Activated T-helper 1 cell treated with anti-CD3 and anti-CD28 coated beads, Interleukin-2, amount 50 U/mL, for 16 hours (primary cell): ENCODE measurements at regions not wholly inside any gene's neighbourhood (a gene's known extent, or its start where the extent isn't known, plus 50 kb on each side); places are given as distances from the start of the nearest gene placed in this dataset.
A peak's percentile ranks its signal among the peaks of the same experiment; 100 is the strongest.
"Not testable (repeated sequence)": the region's sequence is repeated elsewhere in the genome, so short reads cannot be mapped to it uniquely, and the experiment has no call there.

Experiments
- DNase-seq, 2 donors: peaks; one replicate each; pipeline ENCODE4 v3.0.0-alpha.2; 2020; ENCODE audit warnings: low read depth in 1 of 2, low spot score in 1 of 2

DNA sequence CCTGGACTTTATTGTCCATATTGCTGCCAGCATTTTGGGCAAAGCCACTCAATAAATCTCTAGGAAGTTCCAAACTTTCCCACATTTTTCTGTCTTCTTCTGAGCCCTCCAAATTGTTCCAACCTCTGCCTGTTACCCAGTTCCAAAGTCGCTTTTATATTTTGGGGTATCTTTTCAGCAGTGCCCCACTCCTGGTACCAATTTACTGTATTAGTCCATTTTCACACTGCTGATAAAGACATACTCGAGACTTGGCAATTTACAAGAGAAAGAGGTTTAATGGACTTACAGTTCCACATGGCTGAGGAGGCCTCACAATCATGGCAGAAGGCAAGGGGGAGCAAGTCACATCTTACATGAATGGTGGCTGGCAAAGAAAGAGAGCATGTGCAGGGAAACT is 53.4 kb downstream of the AHSP start:
- DNase-seq: not testable (repeated sequence)

DNA sequence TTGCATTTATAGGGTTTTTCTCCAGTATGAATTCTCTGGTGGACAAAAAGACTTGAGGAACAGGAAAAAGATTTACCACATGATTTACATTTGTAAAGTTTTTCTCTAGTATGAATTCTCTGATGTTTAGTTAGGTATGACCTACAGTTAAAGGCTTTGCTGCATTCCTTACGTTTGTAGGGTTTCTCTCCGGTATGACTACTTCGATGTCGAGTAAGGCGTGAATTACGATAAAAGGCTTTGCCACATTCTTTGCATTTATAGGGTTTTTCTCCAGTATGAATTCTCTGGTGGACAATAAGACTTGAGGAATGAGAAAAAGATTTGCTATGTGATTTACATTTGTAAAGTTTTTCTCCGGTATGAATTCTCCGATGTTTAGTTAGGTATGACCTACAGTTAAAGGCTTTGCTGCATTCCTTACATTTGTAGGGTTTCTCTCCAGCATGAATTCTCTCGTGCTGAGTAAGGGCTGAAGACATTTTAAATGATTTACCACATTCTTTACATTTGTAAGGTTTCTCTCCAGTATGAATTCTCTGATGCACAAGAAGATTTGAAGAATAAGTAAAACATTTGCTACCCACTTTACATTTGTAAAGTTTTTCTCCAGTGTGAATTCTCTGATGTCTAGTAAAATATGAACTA is 74.2 kb downstream of the AHSP start:
- DNase-seq: not testable (repeated sequence)

DNA sequence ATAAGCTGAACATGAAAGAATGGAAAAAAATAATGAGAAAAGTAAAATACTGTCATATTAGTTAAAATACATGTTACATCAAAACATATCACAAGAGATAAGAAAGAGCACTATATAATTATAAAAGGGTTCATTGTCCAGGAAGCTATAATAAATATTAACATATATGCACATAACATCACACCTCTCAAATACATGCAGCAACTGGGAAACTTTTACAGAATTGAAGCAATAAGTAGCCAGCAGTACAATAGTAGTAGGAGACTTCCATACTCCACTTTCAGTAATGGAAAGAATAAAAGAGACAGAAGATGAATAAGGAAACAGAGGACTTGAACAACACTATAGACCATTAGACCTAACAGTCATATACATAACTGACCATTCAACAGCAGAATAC is 90.4 kb downstream of the AHSP start:
- DNase-seq: no peak

DNA sequence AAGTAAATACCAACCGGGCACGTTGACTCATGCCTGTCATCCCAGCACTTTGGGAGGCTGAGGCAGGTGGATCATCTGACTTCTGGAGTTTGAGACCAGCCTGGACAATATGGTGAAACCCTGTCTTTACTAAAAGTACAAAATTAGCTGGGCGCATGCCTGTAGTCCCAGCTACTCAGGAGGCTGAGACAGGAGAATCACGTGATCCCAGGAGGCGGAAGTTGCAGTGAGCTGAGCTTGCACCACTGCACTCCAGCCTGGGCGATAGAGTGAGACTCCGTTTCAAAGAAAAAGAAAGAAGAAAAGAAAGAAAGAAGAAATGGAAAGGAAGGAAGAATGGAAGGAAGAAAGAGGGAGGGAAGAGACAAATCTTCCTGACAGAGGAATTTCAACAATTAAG is 108.7 kb downstream of the AHSP start:
- no peak for DNase-seq

DNA sequence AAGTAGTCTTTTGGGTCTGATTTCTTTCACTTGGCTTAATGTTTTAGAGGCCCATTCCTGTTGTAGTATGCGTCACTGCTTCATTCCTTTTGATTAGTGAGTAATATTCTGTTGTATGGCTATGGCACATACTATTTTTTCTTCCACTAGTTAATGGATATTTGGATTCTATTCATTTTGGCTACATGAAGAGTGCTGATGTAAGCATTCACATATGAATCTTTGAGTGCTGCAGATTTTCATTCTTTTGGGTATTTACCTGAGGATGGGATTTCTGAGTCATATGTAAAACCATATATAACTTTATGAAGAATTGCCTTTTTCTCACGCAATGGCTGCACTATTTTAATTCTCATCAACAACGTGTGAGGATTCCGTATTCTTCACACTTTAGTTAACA is 113.6 kb downstream of the AHSP start:
- no peak for DNase-seq

DNA sequence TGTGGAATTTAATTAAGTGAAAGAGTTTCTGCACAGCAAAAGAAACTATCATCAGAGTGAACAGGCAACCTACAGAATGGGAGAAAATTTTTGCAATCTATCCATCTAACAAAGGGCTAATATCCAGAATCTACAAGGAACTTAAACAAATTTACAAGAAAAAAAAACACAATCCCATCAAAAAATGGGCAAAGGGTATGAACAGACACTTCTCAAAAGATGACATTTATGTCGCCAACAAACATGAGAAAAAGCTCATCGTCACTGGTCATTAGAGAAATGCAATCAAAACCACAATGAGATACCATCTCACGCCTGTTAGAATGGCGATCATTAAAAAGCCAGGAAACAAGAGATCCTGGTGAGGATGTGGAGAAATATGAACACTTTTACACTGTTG is 128.0 kb downstream of the AHSP start:
- not testable (repeated sequence) for DNase-seq

DNA sequence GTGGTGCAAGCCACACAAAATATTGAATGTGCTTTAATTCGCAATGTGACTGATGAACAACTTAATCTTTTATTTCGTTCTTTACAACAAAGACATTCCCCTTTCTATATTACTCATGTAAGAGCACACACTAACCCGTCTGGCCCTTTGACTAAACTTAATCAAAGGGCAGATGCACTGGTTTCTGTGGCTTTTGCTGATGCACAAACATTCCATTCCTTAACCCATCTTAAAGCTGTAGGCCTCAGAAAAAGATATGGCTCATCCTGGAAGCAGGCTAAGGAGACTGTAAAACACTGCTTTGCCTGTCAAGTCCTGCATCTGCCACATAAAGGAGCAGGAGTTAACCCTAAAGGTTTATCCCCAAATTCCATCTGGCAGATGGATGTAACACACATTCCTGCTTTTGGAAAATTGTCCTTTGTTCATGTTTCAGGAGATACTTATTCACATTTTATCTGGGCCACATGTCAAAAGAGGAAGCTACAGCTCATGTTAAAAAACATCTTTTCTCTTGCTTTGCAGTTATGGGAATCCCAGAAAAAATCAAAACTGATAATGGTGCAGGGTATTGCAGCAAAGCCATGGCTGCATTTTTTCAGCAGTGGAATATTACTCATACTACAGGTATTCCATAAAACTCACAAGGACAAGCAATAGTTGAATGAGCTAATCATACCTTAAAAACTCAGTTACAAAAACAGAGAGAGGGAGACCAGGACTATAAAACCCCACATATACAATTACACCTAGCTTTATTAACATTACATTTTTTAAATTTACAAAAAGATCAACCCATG is 137.2 kb downstream of the AHSP start:
- DNase-seq: no peak

DNA sequence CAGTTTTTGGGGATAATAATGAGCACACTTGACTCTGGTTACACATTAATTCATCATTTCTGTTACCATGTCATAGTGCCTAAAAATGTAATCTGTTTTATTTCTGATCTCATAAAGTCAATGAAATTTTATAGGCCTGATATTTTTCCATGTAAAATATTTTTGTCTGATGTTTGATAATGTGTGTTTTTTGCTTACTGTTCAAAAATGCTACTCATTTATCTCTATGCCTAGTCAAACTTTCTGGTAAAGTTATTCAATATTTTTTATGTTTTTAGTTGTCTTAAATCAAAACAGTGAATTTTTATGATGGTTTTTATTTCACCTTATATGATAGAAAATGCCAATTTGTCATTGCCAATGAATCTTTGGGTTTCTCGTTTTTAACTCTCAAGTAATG is 147.0 kb downstream of the AHSP start:
- no peak for DNase-seq

DNA sequence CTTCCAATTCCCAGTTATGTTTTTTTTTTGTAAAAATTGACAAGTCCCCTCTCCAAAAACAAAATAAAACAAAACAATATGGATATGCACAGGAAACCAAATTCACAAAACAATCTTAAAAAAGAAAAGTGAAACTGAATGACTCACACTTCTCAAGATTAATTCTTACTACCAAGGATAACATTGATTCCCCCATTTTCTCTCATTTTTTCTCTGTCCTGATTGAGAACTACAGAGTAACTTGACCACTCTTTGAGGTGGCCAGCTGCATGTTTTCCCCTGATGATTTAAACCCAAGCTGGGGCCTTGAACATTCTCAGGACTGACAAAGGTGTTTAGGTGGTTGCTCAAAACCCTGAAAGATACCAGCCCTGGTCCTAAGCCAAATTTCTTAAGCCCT is 149.0 kb downstream of the AHSP start:
- no peak for DNase-seq

DNA sequence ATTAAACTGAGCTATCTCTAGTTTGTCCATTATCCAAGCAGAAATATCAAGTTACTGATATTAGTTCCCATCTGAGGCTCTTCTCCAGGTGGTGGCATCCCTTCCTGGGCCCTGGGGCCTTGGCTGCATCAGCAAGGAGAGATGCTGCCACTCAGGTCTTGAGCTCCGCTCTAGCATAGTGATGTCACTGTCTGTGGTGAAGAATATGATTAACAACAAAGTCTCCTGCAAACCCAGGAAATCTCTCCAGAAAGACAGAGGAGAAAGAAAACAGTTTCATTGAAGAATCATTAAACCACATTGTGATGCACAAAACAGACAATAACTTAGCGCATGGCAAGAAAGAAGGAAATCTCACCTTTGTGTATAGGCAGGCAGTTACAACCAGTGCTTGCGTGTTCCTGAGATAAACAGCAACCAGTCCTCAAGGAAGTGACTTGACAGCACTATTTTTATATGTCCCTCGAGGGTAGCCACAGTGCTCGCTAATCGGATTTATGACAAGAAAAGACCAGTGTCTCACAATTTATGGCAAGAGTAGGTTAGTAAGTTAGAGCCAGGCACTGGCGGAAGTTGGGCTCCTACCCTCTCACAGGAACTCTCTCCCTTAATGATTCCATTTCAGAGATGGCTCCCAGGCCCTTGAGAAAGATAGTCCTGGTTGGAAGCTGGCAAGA is 151.1 kb downstream of the AHSP start:
- DNase-seq: no peak

DNA sequence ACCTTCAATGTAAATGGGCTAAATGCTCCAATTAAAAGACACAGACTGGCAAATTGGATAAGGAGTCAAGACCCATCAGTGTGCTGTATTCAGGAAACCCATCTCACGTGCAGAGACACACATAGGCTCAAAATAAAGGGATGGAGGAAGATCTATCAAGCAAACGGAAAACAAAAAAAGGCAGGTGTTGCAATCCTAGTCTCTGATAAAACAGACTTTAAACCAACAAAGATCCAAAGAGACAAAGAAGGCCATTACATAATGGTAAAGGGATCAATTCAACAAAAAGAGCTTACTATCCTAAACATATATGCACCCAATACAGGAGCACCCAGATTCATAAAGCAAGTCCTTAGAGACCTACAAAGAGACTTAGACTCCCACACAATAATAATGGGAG is 161.6 kb downstream of the AHSP start:
- not testable (repeated sequence) for DNase-seq

DNA sequence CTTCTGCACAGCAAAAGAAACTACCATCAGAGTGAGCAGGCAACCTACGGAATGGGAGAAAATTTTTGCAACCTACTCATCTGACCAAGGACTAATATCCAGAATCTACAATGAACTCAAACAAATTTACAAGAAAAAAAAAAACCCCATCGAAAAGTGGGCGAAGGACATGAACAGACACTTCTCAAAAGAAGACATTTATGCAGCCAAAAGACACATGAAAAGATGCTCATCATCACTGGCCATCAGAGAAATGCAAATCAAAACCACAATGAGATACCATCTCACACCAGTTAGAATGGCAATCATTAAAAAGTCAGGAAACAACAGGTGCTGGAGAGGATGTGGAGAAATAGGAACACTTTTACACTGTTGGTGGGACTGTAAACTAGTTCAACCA is 164.6 kb downstream of the AHSP start:
- DNase-seq: not testable (repeated sequence)

DNA sequence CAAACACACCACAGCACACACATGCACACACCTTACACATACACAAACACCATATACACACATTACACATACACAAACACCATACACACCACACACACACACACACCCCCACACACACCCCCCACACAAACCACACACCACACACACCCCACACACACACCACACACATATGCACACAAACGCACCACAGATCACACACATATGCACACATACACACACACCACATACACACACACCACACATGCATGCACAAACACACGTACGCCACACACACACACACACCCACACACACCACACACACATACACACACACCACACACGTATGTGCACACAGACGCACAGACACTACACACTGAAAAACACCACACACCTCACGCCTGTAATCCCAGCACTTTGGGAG is 166.0 kb downstream of the AHSP start:
- no peak for DNase-seq

DNA sequence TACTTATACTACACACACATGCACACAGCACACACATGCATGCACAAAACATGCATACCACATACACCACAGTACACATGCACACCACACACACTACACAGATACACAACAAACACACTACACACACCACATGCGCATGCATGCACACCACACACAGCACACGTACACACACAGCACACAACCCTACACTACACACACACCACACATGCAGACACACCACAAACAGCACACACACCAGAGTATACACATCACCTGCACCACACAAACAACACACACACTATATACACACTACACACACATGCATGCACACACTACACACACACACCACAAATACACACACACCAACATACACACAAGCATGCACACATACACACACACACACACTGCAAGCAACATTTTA is 166.8 kb downstream of the AHSP start:
- no peak for DNase-seq

DNA sequence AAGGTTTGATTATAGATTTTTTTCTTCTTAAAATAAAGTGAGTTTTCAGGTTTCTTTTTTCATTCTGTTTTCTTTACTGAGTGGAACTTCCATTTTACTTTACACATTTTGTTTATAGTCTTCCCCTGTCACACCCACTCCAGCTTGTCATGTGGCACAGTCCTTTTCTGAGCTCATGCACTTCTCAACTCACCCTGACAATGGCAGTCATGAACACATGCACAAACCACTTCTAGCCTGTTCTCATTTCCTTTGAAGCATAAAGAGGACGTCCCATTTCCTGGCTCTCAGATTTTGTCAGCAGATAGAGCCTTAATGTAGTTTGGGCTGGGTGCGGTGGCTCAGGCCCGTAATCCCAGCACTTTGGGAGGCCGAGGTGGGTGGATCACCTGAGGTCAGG is 168.0 kb downstream of the AHSP start:
- DNase-seq: peak in 1 of 2 donors; percentile 25

DNA sequence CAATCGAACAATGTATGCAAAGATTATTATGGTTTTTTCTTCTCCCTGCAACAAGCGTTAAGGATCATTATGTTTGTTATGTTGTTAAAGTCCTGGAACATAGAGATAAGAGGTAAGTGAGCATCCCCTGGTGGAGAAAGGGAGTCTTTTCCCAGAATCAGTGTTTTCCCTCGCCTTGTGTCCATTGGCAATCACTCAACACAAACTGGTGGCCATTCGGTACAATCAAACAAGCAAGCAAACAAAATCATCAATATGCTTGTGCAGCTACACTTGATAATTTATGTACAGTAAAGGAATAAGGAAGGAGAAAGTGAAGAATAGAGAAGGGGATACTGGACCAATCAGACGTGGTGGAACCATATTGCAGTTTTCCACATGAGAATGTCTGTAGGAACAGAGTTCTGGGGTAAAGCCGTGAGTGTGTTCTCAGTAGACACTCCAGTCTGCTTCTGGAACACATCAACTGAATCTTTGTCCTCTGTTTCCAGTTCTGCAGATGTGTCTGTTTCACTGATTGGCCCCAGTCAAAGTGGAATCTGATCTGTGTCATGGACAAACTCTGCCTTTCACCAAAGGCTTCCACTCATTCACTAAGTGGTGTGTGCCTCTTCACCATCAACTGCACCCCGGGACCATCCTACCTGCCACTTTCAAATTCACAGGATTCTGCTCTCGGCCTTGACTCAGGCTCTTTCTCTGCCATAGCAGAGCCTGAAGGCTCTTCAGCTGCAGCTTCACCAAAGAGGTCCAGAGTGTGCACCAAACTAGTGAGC is 169.5 kb downstream of the AHSP start:
- no peak for DNase-seq

DNA sequence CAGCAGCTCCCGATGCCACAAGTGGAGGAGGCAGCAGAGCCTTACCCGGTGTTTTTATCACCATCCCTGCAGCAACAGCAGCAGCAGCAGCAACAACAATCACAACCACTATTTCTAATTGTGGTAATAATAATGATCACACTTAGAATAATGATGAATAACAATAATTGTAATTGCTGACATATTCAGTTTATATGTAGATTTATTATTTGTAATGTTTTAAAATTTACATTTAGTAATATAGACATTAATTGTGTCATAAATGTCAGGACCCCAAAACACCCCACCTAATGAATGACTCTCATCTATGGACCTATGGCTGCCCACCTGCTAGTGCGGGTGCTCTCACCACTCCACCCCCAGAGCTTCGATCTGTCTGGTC is 170.0 kb downstream of the AHSP start:
- DNase-seq: no peak

DNA sequence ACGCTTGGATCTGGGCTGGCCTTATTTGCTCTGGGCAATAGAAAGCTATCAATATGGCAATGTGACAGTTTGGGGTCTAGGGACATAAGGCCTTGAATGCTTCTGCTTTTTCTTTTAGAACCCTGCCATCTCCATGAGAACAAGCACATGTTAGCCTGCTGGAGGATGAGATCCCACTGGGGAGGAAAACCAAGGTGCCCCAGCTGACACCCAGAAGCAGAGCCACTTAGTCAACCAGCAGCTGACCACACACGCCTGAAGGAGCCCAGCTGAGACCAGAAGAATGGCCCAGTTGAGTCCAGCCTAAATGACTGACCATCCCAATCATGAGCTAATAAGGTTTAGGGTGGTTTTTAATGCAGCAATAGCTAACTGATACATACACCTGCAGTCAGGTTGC is 171.2 kb downstream of the AHSP start:
- DNase-seq: no peak

DNA sequence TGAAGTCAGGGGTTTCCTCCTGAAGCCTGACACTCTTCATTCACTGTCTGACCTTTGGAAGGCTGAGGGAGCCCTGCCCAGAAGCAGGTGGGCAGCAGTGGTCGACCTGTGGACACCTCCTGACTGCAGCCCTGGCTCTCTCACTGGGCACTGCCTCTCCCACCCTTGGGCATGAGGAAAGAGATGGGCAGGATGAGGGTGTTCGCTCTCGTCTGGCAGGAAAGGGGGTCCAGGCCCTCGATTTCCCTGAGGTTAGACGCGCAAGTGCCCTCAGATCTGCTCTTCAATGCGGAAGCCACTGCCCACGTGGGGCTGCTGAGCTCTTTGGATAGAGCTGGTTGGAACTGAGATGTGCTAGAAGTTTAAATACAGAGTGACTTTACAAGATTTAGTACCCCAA is 171.9 kb downstream of the AHSP start:
- DNase-seq: no peak

DNA sequence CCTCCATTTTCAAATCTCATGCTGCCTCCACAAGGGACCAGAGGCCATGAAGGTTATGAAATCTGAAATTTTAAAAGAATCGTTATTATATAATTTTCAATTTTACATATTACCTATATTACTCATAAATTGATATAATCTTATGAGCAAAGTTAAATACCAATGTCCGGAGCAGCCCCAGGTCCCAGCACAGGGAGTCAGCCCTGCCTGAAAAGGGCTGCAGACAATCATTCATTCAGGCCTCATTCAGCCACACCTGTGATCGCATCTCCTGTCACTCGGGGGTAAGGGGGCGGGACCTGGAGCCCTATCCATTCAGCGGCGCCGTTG is 172.5 kb downstream of the AHSP start:
- DNase-seq: no peak

DNA sequence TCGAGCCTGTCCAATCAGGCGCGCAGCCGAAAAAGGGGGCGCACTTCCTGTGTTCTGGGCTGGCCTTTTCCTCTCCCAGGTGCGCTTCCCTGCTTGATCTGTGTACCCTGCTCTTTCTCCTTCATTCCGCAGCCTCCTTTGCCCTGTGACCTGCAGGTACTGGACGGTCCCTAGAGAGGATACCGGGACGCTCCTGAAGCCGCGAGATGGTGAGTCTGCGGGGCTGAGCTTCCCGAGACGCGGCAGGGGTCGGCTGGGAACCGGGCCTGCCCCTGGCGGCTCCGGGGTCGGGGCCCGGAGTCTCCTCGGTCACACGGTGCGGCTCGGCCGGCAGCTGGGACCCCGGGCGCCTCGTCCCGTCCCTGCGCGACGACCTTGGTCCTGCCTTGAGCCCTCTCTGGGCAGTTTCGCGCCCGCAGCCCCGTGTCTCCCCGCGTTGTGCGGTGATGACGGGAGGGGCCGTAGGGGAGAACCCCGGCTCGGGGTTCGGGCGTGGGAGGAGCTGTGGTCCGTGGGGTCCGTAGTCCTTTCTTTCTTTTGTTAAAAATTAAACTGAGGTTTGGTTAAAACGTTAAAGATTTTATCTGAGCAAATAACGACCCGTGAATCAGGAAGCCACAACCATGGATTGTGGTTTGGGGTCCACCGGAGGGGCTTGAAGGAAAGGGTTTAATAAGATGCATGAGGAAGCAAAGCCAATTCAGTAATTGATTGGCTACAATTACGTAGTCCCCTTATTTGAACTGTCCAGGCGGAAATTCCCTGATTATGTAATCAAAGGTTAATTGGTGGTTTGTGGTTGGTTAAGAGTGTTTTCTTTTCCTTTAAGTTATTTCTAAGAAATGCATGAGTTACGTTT is 172.8 kb upstream of the ZNF267 start:
- DNase-seq: peak; percentile 51 to 79
